ENCODE measurements at regions not wholly inside any gene's neighbourhood (a gene's known extent, or its start where the extent isn't known, plus 50 kb on each side); places are given as distances from the start of the nearest gene placed in this dataset.

DNA sequence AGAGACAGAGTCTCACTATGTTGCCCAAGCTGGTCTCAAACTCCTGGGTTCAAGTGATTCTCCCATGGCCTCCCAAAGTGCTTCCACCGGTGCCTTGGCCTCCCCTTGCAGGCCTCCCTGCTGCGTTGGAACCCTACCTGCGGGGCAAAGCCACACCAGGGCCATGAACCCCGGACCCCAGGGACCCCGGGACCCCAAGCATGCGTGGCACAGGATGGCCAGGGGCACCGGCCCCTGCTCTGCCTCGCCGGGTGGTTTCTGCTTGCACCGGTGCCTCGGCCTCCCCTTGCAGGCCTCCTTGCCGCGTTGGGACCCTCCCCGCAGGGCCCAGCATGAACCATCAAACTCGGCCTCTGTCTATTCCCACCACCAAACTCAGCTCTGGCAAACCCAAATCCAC, 301.0 kb upstream of the NPVF start:
- TF ChIP-seq CTCF (IDR thresholded peaks at IDR 0.05), result no peak
- no peak for TF ChIP-seq POLR2A (IDR thresholded peaks at IDR 0.05)
